ENCODE measurements at regions not wholly inside any gene's neighbourhood (a gene's known extent, or its start where the extent isn't known, plus 50 kb on each side); places are given as distances from the start of the nearest gene placed in this dataset.
"Not testable (repeated sequence)": the region's sequence is repeated elsewhere in the genome, so short reads cannot be mapped to it uniquely, and the experiment has no call there.

DNA sequence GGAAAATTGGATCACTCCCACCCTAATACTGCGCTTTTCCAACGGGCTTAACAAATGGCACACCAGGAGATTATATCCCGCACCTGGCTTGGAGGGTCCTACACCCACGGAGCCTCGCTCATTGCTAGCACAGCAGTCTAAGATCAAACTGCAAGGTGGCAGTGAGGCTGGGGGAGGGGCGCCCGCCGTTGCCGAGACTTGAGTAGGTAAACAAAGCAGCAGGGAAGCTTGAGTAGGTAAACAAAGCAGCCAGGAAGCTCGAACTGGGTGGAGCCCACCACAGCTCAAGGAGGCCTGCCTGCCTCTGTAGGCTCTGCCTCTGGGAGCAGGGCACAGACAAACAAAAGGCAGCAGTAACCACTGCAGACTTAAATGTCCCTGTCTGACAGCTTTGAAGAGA, 59.8 kb upstream of the PKP2 start:
- H3K4me1 Mint-ChIP-seq, ATAC-seq, H3K27ac Mint-ChIP-seq, H3K27me3 Mint-ChIP-seq, H3K9me3 Mint-ChIP-seq, H3K4me3 Mint-ChIP-seq, DNase-seq: not testable (repeated sequence)

DNA sequence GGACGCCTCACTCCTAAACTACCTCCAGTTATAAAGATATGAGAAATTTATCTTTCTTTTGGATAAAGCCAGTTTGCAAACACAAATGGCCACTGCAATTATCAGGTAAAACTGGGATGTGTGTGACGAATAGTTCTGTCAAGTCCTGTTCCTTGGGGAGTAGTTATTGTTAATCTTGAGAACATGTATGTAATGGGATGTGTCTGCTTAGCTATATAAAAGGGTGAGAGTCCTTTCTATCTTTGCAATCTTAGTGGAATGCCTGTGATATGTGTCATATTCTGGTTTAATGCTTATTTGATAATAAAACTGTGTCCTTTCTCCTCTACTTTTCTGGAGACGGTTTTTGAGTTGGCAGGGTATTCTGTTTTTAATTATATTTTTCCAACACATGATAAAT, 56.1 kb upstream of the PKP2 start:
- Mint-ChIP-seq H3K4me3 (no peak overlapping the region), H3K4me1 (no peaks in the 10 kb centered on the region), H3K27ac (no peak overlapping the region), H3K9me3 (no peaks in the 10 kb centered on the region), H3K27me3 (no peaks in the 10 kb centered on the region)
- ATAC-seq (no peak), DNase-seq (no peak)

DNA sequence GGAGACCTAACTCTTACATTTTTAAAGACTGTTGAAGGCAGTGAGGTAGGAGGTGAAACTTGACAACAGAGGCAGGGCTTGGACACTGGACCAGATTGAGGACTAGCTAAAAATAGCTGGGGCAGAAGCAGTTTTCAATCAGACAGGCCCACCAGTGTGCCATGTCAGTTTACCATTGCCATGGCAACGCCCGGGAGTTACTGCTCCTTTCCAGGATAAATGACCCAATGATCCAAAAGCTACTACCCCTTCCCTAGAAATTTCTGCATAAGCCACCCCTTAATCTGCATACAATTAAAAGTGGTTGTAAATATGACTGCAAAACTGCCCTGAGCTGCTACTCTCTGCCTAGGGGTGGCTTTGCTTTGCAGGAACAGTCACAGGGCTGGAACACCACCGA, 53.2 kb upstream of the PKP2 start:
- no peak overlapping the region for H3K27ac Mint-ChIP-seq
- no peaks in the 10 kb centered on the region for H3K27me3 Mint-ChIP-seq
- DNase-seq, result no peak
- no peaks in the 10 kb centered on the region for H3K4me1 Mint-ChIP-seq
- no peak overlapping the region for H3K4me3 Mint-ChIP-seq
- no peaks in the 10 kb centered on the region for H3K9me3 Mint-ChIP-seq
- ATAC-seq, result no peak

DNA sequence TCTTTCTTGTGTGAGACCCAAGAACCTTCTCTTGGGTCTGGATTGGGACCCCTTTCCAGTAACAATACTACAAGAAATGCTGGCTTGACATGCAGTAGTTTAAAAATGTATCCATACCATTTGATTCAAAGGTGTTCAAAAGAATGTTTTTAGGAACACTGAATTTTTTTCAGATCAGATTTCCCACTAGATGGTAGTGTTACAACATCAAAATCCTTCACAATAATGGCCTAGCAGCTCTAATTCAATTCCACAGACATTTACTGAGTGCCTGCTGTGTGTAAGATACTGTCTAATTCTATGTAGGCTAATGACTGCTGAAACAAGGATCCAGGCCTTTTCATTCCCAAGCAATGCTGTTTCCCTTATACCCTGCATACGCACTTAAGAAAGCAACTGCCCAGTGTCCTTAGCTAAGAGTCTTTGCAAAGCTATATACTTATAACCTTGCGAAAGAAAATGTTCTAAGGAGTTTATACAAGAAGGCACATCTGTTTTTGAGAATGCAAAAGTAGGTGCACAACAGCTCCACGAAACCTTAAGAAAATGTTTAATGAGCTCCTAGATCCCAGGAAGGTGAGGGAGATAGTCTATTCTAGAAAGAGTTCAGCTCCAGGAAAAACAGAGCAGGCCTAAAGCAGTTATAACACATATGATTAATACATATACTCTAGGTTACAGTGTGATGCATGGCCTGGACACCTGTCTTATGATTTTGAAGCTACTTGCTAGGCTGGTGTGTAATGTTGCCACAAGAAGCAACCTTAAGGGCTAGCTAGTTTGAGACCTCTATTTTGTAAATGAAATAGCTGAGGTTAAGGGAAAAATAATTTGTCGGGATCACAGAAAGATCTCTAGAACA, 50.9 kb upstream of the PKP2 start:
- ATAC-seq (no peak), DNase-seq (no peak)
- Mint-ChIP-seq H3K4me3 (no peak overlapping the region), H3K9me3 (no peaks in the 10 kb centered on the region), H3K27me3 (no peaks in the 10 kb centered on the region), H3K4me1 (no peaks in the 10 kb centered on the region), H3K27ac (no peak overlapping the region)

DNA sequence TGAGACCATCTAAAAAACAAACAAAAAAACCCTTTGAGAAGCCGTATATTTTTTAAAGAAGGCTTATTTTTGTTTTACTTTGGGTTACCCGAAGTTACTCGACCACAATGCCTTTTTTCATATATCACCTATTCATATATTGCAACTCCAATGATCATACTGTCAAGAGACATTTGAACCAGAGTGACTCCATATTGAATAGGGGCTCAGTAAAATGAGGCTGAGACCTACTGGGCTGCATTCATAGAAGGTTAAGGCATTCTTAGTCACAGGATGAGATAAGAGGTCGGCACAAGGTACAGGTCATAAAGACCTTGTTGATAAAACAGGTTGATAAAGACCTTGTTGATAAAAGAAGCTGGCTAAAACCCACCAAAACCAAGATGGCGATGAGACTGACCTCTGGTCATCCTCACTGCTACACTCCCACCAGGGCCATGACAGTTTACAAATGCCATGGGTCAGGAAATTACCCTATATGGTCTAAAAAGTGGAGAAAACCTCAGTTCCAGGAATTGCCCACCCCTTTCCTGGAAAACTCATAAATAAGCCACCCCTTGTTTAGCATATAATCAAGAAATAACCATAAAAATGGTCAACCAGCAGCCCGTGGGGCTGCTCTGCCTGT, 50.0 kb upstream of the PKP2 start:
- no peaks in the 10 kb centered on the region for H3K4me1 Mint-ChIP-seq

More for the DNA sequence above, 50.0 kb upstream of the PKP2 start:
- no peaks in the 10 kb centered on the region for H3K27me3 Mint-ChIP-seq
- no peaks in the 10 kb centered on the region for H3K9me3 Mint-ChIP-seq
- H3K27ac Mint-ChIP-seq, result no peak overlapping the region
- H3K4me3 Mint-ChIP-seq, result no peak overlapping the region
- ATAC-seq (no peak), DNase-seq (no peak)

Data from stimulated activated naive CD8-positive, alpha-beta T cell treated with anti-CD3 and anti-CD28 coated beads, Interleukin-15, amount 100 ng/mL, for 72 hours (primary cell).